ENCODE measurements at regions not wholly inside any gene's neighbourhood (a gene's known extent, or its start where the extent isn't known, plus 50 kb on each side); places are given as distances from the start of the nearest gene placed in this dataset.

- TF ChIP-seq CTCF (conservative IDR thresholded peaks at IDR 0.05; ENCODE audit: low read depth, low read length): no peak
- no peak overlapping the region for H3K4me3 ChIP-seq (ENCODE audit: low read depth, low read length)
- no peak for DNase-seq (ENCODE audit: low read depth)
Measured at GRCh38 chr6:21955053-21955595, 341.7 kb downstream of the PRL start.

- no peak for TF ChIP-seq CTCF (conservative IDR thresholded peaks at IDR 0.05; ENCODE audit: low read depth, low read length)
- no peak for DNase-seq (ENCODE audit: low read depth)
- no peak overlapping the region for H3K4me3 ChIP-seq (ENCODE audit: low read depth, low read length)
Measured at GRCh38 chr6:21955951-21956350, 340.9 kb downstream of the PRL start.

- H3K4me3 ChIP-seq (ENCODE audit: low read depth, low read length): no peak overlapping the region
- DNase-seq (ENCODE audit: low read depth): no peak
- TF ChIP-seq CTCF (conservative IDR thresholded peaks at IDR 0.05; ENCODE audit: low read depth, low read length): no peak
Measured at GRCh38 chr6:21958428-21958827, 338.4 kb downstream of the PRL start.

- DNase-seq (ENCODE audit: low read depth): no peak
- no peak for TF ChIP-seq CTCF (conservative IDR thresholded peaks at IDR 0.05; ENCODE audit: low read depth, low read length)
- no peak overlapping the region for H3K4me3 ChIP-seq (ENCODE audit: low read depth, low read length)
Measured at GRCh38 chr6:21961226-21961625, 335.6 kb downstream of the PRL start.

GRCh38 chr6:21965016-21965415, 331.8 kb downstream of the PRL start:
- no peak for TF ChIP-seq CTCF (conservative IDR thresholded peaks at IDR 0.05; ENCODE audit: low read depth, low read length)
- no peak for DNase-seq (ENCODE audit: low read depth)
- H3K4me3 ChIP-seq (ENCODE audit: low read depth, low read length): no peak overlapping the region

GRCh38 chr6:21965953-21966539, 330.8 kb downstream of the PRL start:
- no peak overlapping the region for H3K4me3 ChIP-seq (ENCODE audit: low read depth, low read length)
- no peak for TF ChIP-seq CTCF (conservative IDR thresholded peaks at IDR 0.05; ENCODE audit: low read depth, low read length)
- DNase-seq (ENCODE audit: low read depth): no peak
